DMS79 (cell line): ENCODE measurements at regions not wholly inside any gene's neighbourhood (a gene's known extent, or its start where the extent isn't known, plus 50 kb on each side); places are given as distances from the start of the nearest gene placed in this dataset.
A peak's percentile ranks its signal among the peaks of the same experiment; 100 is the strongest.
"Not testable (repeated sequence)": the region's sequence is repeated elsewhere in the genome, so short reads cannot be mapped to it uniquely, and the experiment has no call there.

Experiments
- DNase-seq: peaks from one replicate; lab custom pipeline; 2025; lab: John Stamatoyannopoulos, UW

DNA sequence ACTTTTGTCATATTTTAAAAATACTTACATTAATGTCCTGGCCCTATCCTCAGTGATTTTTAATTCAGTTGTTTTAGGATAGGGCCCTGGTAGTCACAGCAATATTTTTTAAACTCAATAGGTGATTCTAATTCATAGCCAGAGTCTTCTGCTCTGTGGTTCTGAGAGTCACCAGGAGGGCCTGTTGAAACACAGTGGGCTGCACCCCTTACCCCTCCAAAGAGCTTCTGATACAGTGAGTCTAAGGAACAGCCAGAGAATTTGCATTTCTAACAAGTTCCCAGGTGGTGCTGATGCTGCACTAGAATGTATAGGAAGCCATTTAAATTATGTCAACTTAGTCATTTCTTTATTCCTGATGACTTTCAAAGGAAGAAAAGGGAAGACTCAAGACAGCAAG, 458.3 kb upstream of the ARRDC3 start:
- DNase-seq = no peak

GRCh38 chr5:91840412-91840811, 457.3 kb upstream of the ARRDC3 start:
- DNase-seq = no peak

DNA sequence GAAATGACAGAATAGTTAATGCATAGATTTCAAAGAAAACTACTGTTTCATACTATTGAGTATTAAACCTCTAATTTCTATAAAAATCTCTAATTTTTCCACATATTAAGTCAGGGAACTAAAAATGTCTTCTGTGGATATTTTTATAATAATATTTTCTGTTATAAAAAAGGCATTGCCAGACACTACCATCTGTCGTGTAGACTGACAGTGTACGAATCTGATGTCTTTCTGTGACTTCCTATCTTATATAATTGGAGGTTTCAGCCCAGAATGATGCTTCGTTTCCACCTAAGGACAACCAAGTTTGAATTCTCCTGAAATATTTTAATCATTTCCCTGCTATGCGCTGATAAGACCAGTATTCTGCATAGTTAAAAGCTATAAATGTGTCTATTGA, 456.6 kb upstream of the ARRDC3 start:
- no peak for DNase-seq

- no peak for DNase-seq
These were observed 456.1 kb upstream of the ARRDC3 start for GRCh38 chr5:91839233-91839632.

DNA sequence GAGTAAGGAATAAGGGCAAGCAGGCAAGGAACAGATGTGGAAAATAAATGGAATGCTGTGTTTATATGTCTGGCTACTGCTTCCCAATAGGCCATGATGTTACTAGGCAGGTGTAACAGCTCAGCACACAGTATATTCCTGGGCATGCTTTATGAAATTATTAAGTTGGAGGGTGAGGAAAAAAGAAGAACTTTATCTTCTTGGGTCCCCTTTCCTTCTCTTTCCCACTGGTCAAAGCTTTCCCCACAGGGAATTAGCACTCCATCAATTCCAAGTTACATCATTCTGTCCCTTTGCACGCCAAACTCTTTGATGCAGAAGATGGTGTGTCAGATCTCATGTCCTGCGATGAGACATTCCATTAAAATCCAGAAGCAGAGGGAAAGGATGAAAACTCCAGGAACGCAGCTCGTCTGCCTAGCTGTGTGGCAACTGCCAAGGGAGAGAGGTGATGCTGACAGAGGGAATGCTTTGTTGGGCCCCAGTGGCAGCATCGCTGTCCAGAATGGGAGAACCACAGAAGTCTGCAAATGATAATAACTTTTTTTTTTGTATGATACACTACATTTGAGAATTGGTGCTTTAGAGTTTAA, 447.3 kb upstream of the ARRDC3 start:
- DNase-seq = no peak

GRCh38 chr5:91825618-91826017, 442.5 kb upstream of the ARRDC3 start:
- no peak for DNase-seq

GRCh38 chr5:91824406-91824805, 441.3 kb upstream of the ARRDC3 start:
- no peak for DNase-seq

DNA sequence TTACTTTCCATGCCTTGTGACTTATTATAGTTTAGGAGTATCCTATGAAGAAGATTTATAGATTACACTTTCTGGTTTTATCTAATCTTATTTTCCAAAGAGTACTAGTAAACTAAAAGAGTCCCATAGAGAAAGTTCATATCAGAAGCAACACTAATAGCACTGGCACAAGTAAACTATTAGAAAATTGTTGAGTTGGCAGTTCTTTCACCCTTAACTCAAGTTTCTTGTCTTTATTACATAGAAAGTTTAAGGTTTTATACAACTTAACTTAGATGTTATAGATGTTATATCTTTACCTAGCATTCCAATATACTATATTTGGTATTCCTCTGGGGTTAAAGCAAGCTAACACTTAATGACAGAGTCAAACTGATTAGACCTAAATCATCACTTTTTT, 437.8 kb upstream of the ARRDC3 start:
- no peak for DNase-seq

GRCh38 chr5:91816681-91817080, 433.6 kb upstream of the ARRDC3 start:
- no peak for DNase-seq

GRCh38 chr5:91797576-91797975, 414.5 kb upstream of the ARRDC3 start:
- no peak for DNase-seq

DNA sequence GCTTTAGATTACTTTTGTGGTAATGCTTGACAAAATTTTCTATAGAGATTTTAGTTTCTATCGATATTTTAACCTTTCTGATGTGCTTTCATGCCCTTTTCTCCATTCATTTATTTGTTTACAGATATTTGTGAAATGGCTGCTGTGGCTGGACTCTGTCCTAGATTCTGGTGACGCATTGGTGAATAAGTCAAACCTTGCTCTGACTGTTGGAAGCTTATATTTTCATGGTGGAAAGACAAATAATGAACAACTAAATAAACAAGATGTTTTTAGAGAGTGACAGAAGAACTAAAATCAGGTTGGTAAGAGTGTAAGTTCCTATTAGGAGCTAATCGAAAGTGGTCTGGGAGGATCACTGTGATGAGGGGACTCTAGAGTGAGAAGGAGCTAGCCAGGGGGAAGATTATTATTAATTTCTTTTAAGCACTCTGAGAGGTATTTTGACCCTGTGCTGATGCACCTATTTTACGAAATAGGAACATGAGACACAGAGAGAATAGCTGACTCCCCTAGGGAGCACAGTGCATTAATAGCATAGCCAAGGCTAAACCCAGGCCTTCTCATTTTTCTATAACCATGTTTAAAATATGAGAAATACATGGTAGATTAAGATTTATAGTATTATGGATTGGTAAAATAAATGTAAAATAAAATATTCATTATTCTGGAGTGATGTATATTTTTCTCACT, 411.9 kb upstream of the ARRDC3 start:
- no peak for DNase-seq

DNA sequence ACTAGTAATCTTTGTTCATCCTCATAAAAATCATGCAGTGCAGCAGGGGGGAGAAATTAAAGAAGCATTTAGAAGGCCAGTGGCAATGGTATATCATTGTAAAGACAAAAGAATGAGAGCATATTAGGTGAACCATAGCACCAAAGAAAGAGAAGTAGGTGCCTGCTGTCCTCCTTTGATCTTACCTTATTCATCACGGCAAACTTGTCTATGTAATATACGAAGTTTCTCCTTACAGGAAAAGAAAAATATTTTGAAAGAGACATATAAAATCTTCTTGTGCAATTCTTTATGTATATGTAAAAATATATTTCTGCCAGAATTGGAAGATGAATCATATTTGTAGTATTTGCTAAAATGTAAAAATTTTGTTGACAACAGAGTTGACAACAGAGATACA, 411.3 kb upstream of the ARRDC3 start:
- DNase-seq = no peak

DNA sequence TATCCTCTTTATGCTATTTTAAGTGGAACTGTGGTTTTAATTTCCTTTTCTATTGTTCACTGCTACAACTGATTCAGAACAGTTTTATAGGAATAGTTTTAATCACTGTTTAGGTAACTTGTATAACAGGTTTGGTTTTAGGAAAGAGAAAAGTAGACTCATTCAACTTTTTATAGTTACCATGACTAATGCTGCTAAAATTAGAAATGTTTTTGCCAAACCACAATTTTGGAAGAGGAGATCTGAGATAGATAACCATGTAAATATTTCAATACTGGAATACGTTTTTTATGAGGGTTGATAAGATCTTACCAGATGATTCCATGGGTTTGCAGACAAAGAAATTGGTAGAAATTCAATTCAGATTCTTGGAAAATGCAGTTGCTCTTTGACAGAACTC, 404.6 kb upstream of the ARRDC3 start:
- DNase-seq = no peak

DNA sequence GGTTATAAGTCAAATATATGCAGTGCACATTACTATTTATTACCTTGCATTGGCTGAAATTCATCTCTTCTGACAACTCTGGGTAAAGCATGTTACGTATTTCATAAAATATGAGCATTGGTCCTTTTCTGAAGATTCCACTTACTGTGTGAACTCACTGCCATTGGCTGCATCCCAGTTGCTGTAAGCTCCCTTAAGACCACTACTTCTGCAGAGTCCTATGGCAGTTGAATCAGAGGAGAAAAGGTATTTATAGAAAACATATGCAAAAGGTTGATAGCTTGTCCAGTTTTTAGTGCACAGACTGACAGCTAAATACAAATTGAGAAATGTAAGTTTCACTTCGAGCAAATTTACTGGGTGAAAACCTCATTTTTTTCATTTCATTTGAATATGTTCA, 394.6 kb upstream of the ARRDC3 start:
- no peak for DNase-seq

GRCh38 chr5:91776249-91776648, 393.1 kb upstream of the ARRDC3 start:
- no peak for DNase-seq

DNA sequence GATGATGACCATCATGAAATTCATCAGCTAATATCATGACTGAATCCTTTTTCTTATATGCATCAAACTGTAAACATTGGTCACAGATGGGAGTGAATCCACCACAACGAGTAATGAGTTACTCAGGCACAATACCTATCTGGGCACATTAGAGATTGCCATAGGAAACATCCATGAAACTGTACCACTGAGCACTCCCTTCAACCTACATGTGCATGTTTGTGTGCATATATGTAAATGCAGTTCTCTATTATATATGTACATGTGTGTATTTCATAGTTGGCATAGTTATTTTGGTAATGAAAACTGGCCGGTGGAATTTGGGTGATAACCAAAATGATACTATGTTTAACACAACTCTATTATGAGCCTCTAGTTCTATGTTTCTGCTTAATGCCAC, 387.3 kb upstream of the ARRDC3 start:
- DNase-seq = no peak

DNA sequence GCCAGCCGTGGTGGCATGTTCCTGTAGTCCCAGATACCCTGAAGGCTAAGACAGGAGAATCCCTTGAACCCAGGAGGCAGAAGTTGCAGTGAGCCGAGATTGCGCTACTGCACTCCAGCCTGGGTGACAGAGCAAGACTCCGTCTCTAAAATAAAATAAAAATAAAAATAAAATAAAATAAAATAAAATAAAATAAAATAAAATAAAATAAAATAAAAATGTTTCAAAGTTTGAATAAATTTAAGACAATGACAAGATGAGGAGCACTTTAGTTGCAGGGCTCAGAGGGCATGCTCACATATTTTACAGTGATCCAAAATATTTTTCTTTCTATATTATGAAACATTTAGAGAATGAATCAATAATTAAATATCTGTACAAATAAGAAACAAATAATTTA, 374.3 kb upstream of the ARRDC3 start:
- not testable (repeated sequence) for DNase-seq

DNA sequence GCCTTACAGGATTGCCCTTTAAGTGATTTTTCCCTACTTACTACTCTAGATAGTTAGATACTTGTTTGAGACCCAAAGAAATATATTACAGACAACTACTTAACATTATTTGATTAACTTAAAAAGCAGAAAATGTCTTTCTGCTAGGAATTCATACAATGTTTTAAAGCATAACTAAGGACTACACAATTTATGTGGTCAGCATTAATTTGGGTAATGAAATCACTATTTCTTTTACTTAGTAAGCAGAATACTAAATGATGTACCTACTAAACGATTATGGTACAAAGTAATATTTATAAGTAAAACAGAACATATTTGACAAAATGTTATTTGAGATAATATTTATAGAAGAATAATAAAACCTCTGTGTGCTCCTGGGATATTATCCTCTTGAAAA, 371.9 kb upstream of the ARRDC3 start:
- DNase-seq = no peak

DNA sequence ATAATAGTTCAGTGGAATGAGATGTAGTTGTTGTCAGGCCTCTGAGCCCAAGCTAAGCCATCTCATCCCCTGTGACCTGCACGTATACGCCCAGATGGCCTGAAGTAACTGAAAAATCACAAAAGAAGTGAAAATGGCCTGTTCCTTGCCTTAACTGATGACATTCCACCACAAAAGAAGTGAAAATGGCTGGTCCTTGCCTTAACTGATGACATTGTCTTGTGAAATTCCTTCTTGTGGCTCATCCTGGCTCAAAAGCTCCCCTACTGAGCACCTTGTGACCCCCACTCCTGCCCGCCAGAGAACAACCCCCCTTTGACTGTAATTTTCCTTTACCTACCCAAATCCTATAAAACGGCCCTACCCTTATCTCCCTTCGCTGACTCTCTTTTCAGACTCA, 361.4 kb upstream of the ARRDC3 start:
- not testable (repeated sequence) for DNase-seq

DNA sequence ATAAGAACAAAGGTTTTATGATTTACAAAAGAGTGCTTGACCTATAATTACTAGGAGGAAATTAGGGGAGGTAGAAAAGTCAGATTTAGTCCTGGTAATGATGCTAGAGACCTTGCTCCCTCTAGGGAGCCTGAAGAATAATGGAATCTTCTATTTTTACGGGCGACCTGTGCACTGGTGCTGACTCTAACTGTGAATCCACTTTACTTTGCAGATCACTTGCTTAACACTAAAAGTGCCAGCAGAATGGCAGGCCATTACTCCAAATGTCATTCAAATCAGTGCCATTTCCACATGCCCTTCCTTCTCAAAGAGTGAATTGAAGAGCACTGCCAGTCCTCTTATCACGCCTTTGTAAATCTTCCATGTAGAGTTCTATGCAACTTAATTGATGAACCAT, 359.4 kb upstream of the ARRDC3 start:
- DNase-seq = peak; percentile 12

DNA sequence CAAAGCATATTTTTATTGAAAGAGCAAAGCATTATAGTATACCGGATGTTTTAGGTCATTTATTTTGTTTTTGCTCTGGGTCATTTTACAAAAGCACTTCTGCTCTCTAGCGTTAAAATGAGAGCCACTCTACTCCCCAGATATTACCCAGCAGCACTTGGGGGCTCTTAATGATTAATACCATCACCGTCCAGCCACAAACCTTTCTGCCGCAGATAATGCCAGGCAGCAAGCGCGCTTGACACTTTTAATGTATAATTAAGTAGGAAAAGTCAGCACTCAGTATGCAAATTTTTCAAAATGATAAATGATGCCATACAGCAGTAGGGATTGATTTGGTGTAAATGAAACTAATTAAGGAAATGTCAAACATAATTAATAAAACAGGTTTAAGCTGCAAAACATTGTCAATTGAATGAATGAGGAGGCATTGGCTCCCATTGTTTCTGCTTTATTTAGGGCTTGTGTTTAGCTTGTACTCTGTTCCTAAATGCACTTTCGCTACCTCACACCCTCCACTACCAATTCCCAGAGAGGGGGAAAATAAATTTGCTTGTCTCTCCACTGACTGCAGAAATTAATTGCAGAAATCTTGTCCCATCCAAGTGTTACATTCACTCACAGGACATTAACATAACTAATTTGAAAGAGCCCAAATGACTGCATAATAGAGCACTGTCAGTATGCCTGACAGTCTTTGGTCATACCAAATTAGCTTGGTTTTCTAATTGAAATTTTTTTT, 358.8 kb upstream of the ARRDC3 start:
- no peak for DNase-seq

DNA sequence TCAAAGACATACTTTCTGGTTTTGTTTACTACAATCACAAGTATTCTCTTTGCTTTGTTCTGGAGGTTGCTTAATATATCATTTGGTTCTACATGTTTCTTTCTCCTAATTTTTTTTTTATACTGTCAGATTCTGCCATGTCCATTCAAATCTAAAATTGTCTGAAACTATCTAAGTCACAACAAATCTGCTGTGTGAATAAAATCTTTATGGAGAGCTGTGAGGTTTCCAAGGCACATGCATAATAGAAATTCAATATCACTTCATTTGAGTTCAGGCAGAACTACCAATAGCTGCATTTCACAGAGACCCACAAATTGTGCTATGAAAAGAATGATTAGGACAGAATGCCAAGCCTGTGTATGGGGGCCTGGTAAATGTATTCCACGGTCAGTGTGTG, 346.9 kb upstream of the ARRDC3 start:
- no peak for DNase-seq

- no peak for DNase-seq
These were observed 344.3 kb upstream of the ARRDC3 start for GRCh38 chr5:91727463-91727862.
